ENCODE measurements at regions not wholly inside any gene's neighbourhood (a gene's known extent, or its start where the extent isn't known, plus 50 kb on each side); places are given as distances from the start of the nearest gene placed in this dataset.

DNA sequence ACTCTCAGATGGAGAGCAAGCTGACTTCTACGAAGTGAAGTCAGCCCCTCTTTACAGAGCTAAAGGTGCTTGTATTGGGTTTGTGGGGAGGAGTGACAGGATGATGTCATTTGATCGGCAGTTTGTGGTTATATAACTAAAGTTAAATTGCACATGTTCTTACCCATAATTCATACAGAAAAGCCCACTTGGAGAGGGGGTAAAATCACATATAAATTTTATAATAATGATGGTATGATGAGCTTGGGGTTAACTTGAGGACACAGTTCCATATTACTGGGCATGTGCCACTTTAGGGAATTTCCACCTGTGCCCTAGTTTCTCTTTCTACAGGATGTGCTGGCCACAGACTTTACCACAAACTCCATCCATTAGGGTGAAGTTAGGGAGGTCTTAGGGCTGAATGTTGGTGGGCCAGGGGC is 1178.6 kb upstream of the CDH9 start:
- Histone ChIP-seq H3K4me1 (ENCODE audit: low read length) (peaks cover 20% of the 10 kb centered on the region), H2AFZ (ENCODE audit: low read depth, low read length) (0 out of 2 replicates have a peak overlapping the region, but pooled peaks have one; percentile 39), H3K27ac (ENCODE audit: low read length) (no peak overlapping the region), H3K36me3 (replicated peaks; ENCODE audit: low read depth, low read length) (no peaks in the 10 kb centered on the region), H3K79me2 (ENCODE audit: low read length) (no peaks in the 10 kb centered on the region), H3K4me3 (ENCODE audit: low read length) (no peak overlapping the region), H4K20me1 (ENCODE audit: insufficient read depth, low read length) (no peaks in the 10 kb centered on the region), H3K9ac (ENCODE audit: low read length) (no peak overlapping the region; the same call in 1 of the 2 replicates), H3K9me3 (ENCODE audit: insufficient read depth, low read length) (no peaks in the 10 kb centered on the region), H3K4me2 (ENCODE audit: low read length) (peak overlapping the region; percentile 30), H3K27me3 (ENCODE audit: low read depth, low read length) (no peaks in the 10 kb centered on the region)
- TF ChIP-seq, protein P1, sequence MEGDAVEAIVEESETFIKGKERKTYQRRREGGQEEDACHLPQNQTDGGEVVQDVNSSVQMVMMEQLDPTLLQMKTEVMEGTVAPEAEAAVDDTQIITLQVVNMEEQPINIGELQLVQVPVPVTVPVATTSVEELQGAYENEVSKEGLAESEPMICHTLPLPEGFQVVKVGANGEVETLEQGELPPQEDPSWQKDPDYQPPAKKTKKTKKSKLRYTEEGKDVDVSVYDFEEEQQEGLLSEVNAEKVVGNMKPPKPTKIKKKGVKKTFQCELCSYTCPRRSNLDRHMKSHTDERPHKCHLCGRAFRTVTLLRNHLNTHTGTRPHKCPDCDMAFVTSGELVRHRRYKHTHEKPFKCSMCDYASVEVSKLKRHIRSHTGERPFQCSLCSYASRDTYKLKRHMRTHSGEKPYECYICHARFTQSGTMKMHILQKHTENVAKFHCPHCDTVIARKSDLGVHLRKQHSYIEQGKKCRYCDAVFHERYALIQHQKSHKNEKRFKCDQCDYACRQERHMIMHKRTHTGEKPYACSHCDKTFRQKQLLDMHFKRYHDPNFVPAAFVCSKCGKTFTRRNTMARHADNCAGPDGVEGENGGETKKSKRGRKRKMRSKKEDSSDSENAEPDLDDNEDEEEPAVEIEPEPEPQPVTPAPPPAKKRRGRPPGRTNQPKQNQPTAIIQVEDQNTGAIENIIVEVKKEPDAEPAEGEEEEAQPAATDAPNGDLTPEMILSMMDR (IDR thresholded peaks at IDR 0.05; ENCODE audit: low read depth, low read length) = no peak
- no peak for TF ChIP-seq EZH2phosphoT487 (IDR thresholded peaks at IDR 0.05; ENCODE audit: low read depth)

DNA sequence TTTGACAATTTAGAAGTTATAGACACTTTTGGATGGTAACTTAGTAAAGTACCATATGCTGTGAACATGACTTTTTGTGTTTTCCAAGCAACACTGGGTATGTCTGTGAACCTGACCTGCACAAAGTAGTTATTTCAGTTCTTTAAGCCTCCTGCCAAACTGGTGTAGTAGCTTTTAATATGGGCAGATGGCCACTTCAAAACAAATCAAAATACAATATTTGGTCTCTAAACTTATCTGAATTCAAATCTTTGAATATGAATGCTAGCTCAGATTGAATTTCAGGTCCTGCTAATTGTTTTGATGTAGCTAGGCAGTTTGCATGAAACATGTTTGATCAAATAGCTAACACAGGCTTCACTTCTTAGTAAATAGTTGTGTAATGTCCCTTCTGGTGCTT is 1176.7 kb upstream of the CDH9 start:
- H4K20me1 ChIP-seq (ENCODE audit: insufficient read depth, low read length) = no peaks in the 10 kb centered on the region
- H3K27ac ChIP-seq (ENCODE audit: low read length) = no peak overlapping the region
- TF ChIP-seq, protein P1 (IDR thresholded peaks at IDR 0.05; ENCODE audit: low read depth, low read length) = no peak
- TF ChIP-seq EZH2phosphoT487 (IDR thresholded peaks at IDR 0.05; ENCODE audit: low read depth) = no peak
- no peaks in the 10 kb centered on the region for H3K79me2 ChIP-seq (ENCODE audit: low read length)
- no peak overlapping the region for H3K9ac ChIP-seq (ENCODE audit: low read length)
- H3K27me3 ChIP-seq (ENCODE audit: low read depth, low read length) = no peaks in the 10 kb centered on the region
- no peaks in the 10 kb centered on the region for H3K9me3 ChIP-seq (ENCODE audit: insufficient read depth, low read length)
- peaks cover 20% of the 10 kb centered on the region for H3K4me1 ChIP-seq (ENCODE audit: low read length)
- no peaks in the 10 kb centered on the region for H3K36me3 ChIP-seq (replicated peaks; ENCODE audit: low read depth, low read length)
- H3K4me2 ChIP-seq (ENCODE audit: low read length) = no peak overlapping the region
- H2AFZ ChIP-seq (ENCODE audit: low read depth, low read length) = no peak overlapping the region
- H3K4me3 ChIP-seq (ENCODE audit: low read length) = no peak overlapping the region

DNA sequence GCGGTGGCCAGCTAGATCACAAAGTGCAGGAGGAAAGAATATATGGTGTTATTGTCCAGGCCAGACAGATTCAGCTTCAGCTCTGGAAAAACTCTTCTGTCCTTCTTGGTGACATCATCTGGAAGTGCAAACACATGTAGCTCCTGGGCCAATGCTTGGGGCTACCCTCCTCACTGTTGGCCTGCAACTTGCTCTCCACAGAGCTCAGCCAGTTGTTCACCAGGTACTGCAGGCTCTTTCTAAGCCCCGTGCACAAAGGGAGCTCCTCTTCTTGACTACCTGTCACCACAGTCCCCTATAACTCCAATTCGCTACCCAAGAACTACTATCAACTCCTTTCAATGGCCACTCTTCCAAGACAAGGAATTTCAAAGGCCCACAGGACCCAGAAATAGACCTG is 1175.9 kb upstream of the CDH9 start:
- no peaks in the 10 kb centered on the region for H4K20me1 ChIP-seq (ENCODE audit: insufficient read depth, low read length)
- no peak overlapping the region for H3K4me2 ChIP-seq (ENCODE audit: low read length)
- TF ChIP-seq EZH2phosphoT487 (IDR thresholded peaks at IDR 0.05; ENCODE audit: low read depth) = no peak
- TF ChIP-seq, protein P1 (IDR thresholded peaks at IDR 0.05; ENCODE audit: low read depth, low read length) = no peak
- H2AFZ ChIP-seq (ENCODE audit: low read depth, low read length) = no peak overlapping the region
- H3K79me2 ChIP-seq (ENCODE audit: low read length) = no peaks in the 10 kb centered on the region
- no peak overlapping the region for H3K27ac ChIP-seq (ENCODE audit: low read length)
- H3K36me3 ChIP-seq (replicated peaks; ENCODE audit: low read depth, low read length) = no peaks in the 10 kb centered on the region
- no peaks in the 10 kb centered on the region for H3K27me3 ChIP-seq (ENCODE audit: low read depth, low read length)
- H3K9me3 ChIP-seq (ENCODE audit: insufficient read depth, low read length) = no peaks in the 10 kb centered on the region
- no peak overlapping the region for H3K9ac ChIP-seq (ENCODE audit: low read length)
- H3K4me3 ChIP-seq (ENCODE audit: low read length) = no peak overlapping the region
- H3K4me1 ChIP-seq (ENCODE audit: low read length) = peaks cover 20% of the 10 kb centered on the region

DNA sequence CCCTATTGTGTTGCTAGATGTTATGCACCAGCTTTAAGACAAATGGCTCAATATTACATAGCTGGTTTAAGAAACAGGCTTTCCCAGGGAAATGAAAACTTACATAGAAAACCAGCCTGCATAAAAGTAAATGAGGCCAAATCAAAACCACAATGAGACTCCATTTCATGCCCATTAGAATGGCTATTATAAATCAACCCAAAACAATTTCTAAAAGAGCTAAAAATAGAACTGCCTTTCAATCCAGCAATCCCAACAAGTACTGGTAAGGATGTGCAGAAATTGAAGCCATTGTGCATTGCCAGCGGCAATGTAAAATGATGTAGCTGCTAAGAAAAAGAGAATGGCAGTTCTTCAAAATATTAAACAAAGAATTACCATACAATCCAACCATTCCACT is 1170.0 kb upstream of the CDH9 start:
- TF ChIP-seq, protein P1 (IDR thresholded peaks at IDR 0.05; ENCODE audit: low read depth, low read length) = no peak
- no peak for TF ChIP-seq EZH2phosphoT487 (IDR thresholded peaks at IDR 0.05; ENCODE audit: low read depth)
- Histone ChIP-seq H3K27ac (ENCODE audit: low read length) (no peak overlapping the region), H3K9me3 (ENCODE audit: insufficient read depth, low read length) (no peaks in the 10 kb centered on the region), H2AFZ (ENCODE audit: low read depth, low read length) (no peak overlapping the region), H3K4me2 (ENCODE audit: low read length) (no peak overlapping the region), H3K27me3 (ENCODE audit: low read depth, low read length) (no peaks in the 10 kb centered on the region), H3K4me1 (ENCODE audit: low read length) (peaks cover 3% of the 10 kb centered on the region), H4K20me1 (ENCODE audit: insufficient read depth, low read length) (no peaks in the 10 kb centered on the region), H3K4me3 (ENCODE audit: low read length) (no peak overlapping the region), H3K9ac (ENCODE audit: low read length) (no peak overlapping the region), H3K36me3 (replicated peaks; ENCODE audit: low read depth, low read length) (no peaks in the 10 kb centered on the region), H3K79me2 (ENCODE audit: low read length) (no peaks in the 10 kb centered on the region)

Measured in OCI-LY3 (cell line).